GM18951 (cell line): ENCODE measurements at regions not wholly inside any gene's neighbourhood (a gene's known extent, or its start where the extent isn't known, plus 50 kb on each side); places are given as distances from the start of the nearest gene placed in this dataset.

Experiments
- POLR2A ChIP-seq: IDR thresholded peaks from 4 replicates; pipeline ENCODE4 v1.6.1; 2011; ENCODE audit warnings: mild to moderate bottlenecking; ENCODE audit not compliant: insufficient read length, insufficient read depth; ENCODE audit errors: extremely low read depth
- in situ Hi-C: fragments of 300-500 bp; cut with MboI; formaldehyde crosslinking; loops from one replicate; pipeline ENCODE4 v1.12.0; 2022; ENCODE audit warnings: low sequenced_read_pairs, mixed read lengths, inconsistent platforms; ENCODE audit not compliant: unreplicated experiment

GRCh38 chr18:56019156-56019555 lies 431.2 kb upstream of the TCF4 start:
- no peak for TF ChIP-seq POLR2A
- in situ Hi-C loops = no loop called here

- no peak for TF ChIP-seq POLR2A
- in situ Hi-C loops = no loop called here
Measured at GRCh38 chr18:56009411-56009810, 421.4 kb upstream of the TCF4 start.

GRCh38 chr18:56003720-56004088 lies 415.7 kb upstream of the TCF4 start:
- no peak for TF ChIP-seq POLR2A
- in situ Hi-C loops = no loop called here

- no peak for TF ChIP-seq POLR2A
- in situ Hi-C loops = no loop called here
Measured at GRCh38 chr18:56003009-56003719, 415.2 kb upstream of the TCF4 start.

GRCh38 chr18:56001576-56001975 lies 413.6 kb upstream of the TCF4 start:
- in situ Hi-C loops = no loop called here
- TF ChIP-seq POLR2A = no peak

- TF ChIP-seq POLR2A = no peak
- in situ Hi-C loops = no loop called here
Measured at GRCh38 chr18:56000041-56000440, 412.0 kb upstream of the TCF4 start.

GRCh38 chr18:55999641-56000040 lies 411.6 kb upstream of the TCF4 start:
- TF ChIP-seq POLR2A = no peak
- in situ Hi-C loops = no loop called here

- in situ Hi-C loops = no loop called here
- no peak for TF ChIP-seq POLR2A
Measured at GRCh38 chr18:55998801-55999385, 410.9 kb upstream of the TCF4 start.

GRCh38 chr18:55998071-55998522 lies 410.1 kb upstream of the TCF4 start:
- in situ Hi-C loops = no loop called here
- TF ChIP-seq POLR2A = no peak

- in situ Hi-C loops = no loop called here
- TF ChIP-seq POLR2A = no peak
Measured at GRCh38 chr18:55997151-55997561, 409.2 kb upstream of the TCF4 start.

GRCh38 chr18:55996717-55997116 lies 408.7 kb upstream of the TCF4 start:
- in situ Hi-C loops = no loop called here
- no peak for TF ChIP-seq POLR2A

- in situ Hi-C loops = no loop called here
- no peak for TF ChIP-seq POLR2A
Measured at GRCh38 chr18:55990186-55990585, 402.2 kb upstream of the TCF4 start.

GRCh38 chr18:55988537-55988936 lies 400.5 kb upstream of the TCF4 start:
- in situ Hi-C loops = no loop called here
- no peak for TF ChIP-seq POLR2A

- no peak for TF ChIP-seq POLR2A
- in situ Hi-C loops = no loop called here
Measured at GRCh38 chr18:55983433-55983832, 395.4 kb upstream of the TCF4 start.
